HT1080 (cell line): ENCODE measurements at regions not wholly inside any gene's neighbourhood (a gene's known extent, or its start where the extent isn't known, plus 50 kb on each side); places are given as distances from the start of the nearest gene placed in this dataset.
A peak's percentile ranks its signal among the peaks of the same experiment; 100 is the strongest.

ENCODE experiments used
- DNase-seq: peaks from one replicate; pipeline ENCODE4 v3.0.0-alpha.2; 2015; ENCODE audit warnings: low read depth

- no peak for DNase-seq
These were observed 132.2 kb downstream of the ASB7 start for GRCh38 chr15:100734586-100734985.

DNA sequence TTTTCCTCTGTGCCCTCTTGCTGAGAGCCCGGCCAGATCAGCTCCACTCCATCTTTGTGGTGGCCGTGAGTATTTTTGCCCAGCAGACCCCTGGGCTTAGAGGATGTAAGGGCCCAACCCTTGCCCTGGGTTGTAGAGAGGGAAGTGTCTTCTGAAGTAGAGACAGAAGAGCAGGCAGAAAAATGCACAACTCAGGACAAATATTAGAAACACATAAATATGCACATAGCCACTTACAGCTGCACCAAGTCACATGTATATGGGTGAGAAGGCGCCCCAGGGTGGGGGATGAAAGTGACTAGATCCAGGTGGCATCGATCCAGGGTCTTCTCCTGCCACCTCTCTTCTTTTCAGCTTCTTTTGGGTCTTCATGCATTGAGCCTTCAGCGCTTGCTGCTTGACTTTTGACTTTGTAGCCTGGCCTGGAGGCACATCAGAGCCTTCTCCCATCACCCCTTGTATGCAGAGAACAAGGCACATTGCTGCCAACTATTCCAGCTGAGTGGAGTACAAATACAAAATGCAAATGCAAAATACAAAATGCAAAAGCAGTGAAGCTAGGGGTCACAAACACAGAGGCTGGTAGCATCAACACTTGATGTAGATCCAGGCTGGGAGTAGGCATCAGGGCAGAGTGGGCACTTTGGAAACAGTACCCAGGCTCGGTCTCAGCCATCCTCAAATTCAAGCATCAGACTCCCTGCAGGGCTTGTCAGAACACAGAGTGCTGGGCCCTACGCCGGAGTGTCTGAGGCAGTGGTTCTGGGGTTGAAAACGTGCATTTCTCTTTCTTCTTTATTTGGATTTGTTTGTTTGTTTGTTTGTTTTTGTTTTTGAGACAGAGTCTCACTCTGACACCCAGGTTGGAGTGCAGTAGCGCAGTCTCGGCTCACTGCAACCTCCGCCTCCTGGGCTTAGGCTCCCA is 133.0 kb downstream of the ASB7 start:
- no peak for DNase-seq

DNA sequence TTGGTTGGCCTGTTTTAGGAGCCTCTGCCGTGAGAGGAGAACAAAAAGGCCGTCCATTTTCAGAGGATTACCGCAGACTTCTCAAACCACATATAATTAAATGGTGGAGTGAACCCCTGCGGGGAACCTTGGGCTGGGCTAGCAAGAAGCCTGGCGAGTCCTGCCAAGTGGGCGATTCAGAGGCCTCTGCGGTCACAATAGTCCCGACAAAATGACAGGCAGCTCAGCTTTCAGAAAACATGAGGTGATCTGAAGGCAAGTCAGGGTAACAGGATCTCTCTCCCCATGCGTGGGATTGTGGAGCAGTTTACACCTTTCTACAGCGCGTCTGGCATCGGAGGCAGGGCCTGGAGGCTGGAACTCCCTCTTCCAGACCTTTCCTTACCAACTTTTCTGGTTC is 134.8 kb downstream of the ASB7 start:
- DNase-seq, result no peak

DNA sequence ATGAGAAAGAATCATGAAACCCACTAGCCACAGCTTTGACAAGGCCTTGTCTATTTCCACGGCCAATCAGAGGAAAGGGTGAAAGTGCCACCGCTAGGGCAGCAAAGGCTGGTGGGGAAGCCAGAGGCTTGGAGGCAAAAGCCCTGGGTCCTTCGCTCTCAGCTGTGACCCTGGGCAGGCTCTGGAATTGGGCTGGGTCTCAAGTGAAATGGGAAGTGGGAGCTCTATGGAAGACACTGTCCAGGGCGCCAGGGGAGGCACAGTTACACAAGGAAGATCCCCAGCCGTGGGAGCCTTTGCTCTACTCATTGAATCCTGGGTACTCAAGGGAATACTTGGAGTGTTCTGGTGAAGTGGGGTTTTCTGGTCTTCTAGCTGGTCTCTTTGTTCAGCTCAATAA is 136.2 kb downstream of the ASB7 start:
- no peak for DNase-seq

- DNase-seq, result no peak
These were observed 137.7 kb downstream of the ASB7 start for GRCh38 chr15:100740138-100740537.

- DNase-seq, result no peak
These were observed 128.0 kb upstream of the ALDH1A3 start for GRCh38 chr15:100751585-100751984.

DNA sequence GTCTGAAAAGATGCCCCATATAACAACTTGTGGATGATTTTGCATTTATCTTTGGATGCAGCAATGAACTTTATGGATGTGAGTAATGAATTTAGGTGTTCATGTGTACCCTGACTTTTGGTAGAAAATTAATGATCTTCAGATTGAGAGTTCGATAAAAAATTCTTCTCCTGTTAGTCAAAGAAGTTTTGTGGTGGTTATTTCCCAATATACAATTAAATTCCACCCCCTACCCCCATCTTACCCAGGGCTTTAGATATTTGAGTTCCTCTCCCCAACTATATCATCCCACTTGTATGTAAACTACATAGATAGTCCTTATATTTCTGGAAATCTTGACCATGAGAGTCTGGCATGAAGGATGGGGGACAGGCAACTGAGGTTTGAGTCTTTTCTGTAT is 126.1 kb upstream of the ALDH1A3 start:
- no peak for DNase-seq

GRCh38 chr15:100757661-100758060 is 122.0 kb upstream of the ALDH1A3 start:
- no peak for DNase-seq

- DNase-seq, result no peak
These were observed 121.1 kb upstream of the ALDH1A3 start for GRCh38 chr15:100758555-100758954.

DNA sequence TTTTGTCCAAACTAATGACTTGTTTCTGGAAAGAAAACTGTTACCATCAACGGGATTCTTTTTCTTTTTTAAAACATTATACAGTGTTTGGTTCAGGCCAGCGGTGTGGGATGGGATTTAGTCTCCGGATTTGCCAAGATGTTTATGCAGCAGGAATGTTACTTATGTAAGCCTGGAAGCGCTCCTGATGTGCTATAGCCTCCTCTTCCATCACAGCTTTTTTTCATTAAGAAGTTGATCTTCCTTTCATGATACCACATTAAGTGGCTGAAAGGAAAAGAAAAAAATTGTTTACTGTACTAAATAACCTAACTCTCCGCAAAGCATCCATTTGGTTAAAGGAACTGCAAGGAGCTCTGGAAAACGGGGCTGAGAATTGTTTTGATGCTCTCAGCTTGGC is 120.5 kb upstream of the ALDH1A3 start:
- no peak for DNase-seq

GRCh38 chr15:100759698-100760356 is 119.8 kb upstream of the ALDH1A3 start:
- DNase-seq, result peak; percentile 58

DNA sequence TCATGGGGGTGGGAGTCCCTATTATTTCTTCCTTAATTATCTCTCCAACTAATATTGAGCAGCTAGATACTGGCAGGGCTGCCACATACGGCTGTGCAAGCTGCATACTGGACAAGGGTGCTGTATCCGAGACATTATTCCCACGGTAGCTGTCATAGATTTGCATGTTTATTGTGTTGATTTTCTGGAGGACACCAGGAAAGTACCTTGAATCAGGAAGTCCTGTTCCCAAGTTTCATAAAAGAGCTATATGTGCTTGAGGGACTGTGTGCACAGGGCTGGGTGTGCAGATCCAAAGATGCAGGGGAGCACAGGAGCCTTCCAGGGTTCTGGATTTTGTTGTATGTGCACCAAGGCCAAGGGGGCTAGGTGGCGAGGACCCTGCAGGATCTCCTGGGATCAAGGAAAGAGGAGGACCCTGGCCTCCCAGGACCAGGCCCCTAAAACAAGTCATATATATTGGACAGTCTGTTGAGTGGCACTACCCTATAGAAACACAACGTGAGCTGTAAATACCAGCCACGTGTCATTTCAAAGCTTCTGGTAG is 119.2 kb upstream of the ALDH1A3 start:
- DNase-seq, result no peak

DNA sequence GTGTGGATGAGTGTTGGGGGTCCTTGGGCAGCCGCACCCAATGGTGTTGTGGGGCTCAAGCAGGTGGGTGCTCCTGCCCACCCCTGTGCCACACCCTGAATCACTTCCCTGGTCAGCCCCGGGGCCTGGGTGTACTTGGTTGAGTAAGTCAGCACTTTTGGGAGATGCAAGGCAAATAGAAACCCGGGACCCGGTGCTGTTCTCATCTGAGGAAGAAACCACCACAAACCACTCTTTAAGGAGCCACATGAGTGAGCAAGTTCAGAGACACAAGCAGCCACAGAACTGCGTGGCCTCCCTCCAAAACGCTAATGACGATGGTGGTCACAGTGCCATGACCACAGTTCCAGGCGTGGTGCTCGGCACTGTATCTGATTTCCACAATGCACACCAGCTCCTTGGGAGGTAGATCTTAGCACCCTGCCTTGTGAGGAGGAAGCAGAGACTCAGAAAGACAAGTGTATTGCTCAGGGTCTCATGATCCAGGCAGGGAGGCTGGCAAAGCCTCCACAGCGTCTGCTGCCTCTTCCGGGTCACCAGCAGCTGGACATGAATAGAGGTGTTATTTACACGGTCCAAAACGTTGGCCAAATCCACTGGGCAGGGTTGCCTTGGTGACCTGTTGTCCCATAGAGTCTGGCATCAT is 118.2 kb upstream of the ALDH1A3 start:
- DNase-seq, result no peak

GRCh38 chr15:100762289-100762688 is 117.3 kb upstream of the ALDH1A3 start:
- DNase-seq, result no peak

- peak; percentile 21 for DNase-seq
These were observed 116.5 kb upstream of the ALDH1A3 start for GRCh38 chr15:100762913-100763834.

GRCh38 chr15:100763835-100764750 is 115.5 kb upstream of the ALDH1A3 start:
- no peak for DNase-seq

GRCh38 chr15:100764778-100765466 is 114.7 kb upstream of the ALDH1A3 start:
- peak; percentile 82 for DNase-seq

GRCh38 chr15:100765467-100766241 is 114.0 kb upstream of the ALDH1A3 start:
- DNase-seq, result no peak
